HG03064 (cell line): ENCODE measurements at regions not wholly inside any gene's neighbourhood (a gene's known extent, or its start where the extent isn't known, plus 50 kb on each side); places are given as distances from the start of the nearest gene placed in this dataset.

Experiments
- ATAC-seq: cut with Tn5 transposase; IDR thresholded peaks from one replicate; pipeline ENCODE4 v1.9.1; 2021; ENCODE audit warnings: low read depth; ENCODE audit not compliant: unreplicated experiment

DNA sequence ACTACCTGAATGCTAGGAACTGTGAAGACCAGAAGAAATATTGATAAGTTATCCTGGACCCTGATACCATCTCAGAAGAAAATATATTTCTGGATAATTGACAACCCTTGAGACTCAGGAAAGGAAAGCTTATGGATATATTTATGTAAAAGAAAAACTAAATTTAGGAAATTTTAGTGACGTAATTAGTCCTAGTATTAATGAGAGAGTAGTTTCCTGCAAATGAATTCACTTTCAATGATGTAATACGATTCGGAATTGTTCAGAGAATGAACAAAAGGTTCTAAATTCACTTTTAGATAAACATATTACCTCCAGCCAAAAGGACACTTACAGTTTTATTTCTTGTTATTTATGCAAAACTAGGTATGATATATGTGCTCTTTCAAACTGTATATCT lies 1120.1 kb upstream of the NCAM2 start:
- no peak for ATAC-seq

DNA sequence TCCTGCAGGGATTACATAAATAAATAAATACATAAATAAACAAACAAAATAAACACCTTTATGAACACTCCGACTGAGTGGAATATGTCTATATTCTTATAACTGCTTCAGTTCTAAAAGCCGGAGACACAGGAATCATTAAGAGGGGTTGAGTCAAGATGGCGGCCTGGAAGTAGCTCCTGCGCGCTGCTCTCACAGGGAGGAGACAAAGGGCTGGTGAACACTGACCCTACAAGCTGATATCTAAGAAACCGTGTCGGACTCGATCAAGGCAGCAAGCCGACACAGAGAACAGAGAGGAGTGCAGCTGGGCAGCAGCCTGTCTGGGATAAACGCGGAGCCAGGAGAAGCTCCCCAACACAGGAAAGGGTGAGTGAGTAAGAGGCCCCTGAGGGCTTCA lies 1098.6 kb upstream of the NCAM2 start:
- no peak for ATAC-seq

DNA sequence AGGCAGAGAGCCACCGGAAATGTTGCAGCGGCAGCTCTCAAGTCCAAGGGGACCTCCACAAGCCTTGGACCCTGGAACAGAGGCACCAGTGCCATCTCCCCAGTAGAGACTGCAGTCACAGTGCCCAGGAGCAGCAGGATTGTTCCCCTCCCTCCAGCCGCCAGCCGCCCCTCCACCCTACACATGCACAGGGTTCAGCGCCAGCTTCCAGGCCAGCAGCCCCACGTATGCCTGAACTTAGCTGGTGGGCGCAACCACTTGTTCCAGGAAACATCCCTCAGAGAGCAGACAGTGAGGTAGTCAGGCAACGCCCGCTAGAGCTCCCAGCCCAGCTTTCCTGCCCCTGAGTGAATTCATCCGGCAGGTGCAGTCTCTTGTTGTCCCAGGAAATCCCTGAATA lies 1098.1 kb upstream of the NCAM2 start:
- ATAC-seq: no peak

DNA sequence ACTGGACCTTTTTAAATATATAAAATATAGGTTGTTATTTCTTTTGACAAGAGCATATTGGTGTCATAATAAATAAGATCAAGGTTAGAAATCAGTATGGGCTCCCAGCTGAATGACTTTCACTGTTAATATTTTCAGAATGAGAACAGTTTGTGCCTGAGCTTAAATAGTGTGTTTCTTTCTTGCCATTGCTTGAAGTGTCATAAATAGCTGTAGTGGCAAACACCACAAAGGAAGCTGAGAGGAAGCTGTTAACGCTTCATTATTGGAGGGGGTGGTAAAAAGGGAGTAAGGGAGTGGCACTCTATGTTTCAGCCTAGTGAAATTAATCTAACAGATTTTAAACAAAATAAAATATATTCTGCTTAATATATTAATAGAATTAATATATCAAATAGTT lies 1089.8 kb upstream of the NCAM2 start:
- ATAC-seq: no peak

DNA sequence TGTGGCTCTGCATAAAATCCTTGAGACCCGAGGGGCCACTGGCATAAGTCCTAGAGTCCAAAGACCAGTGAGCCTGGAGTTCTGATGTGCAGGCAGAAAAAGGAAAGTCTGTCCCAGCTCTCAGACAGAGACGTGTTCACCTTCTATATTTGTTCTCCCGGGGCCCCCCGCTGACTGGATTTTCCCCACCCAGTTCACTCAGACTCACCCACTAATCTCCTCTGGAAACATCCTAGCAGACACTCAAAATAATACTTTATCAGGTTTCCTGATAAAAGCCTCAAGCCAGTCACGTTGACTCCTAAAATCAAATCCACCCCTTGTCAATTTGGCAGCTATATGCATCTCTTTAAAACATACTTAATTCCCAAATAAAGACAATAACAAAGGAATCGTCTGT lies 1084.2 kb upstream of the NCAM2 start:
- no peak for ATAC-seq

DNA sequence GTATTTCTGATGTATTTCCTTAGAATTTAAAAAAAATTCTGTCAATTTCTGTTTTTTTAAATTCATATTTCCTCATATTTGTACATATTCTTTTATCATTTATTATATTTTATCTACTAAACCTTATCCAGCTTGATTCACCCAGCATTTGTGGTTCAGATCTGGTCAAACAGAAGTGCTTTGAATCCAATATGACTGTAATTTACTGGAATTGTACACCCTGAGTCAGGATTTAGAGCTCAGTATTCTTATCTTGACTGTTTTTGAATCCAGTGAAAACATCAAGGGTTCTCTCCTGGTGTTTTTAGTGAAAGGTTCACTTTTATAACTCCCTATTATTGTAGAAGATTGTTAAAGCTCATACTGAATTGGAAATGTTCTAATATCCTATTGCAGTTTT lies 1077.0 kb upstream of the NCAM2 start:
- no peak for ATAC-seq

DNA sequence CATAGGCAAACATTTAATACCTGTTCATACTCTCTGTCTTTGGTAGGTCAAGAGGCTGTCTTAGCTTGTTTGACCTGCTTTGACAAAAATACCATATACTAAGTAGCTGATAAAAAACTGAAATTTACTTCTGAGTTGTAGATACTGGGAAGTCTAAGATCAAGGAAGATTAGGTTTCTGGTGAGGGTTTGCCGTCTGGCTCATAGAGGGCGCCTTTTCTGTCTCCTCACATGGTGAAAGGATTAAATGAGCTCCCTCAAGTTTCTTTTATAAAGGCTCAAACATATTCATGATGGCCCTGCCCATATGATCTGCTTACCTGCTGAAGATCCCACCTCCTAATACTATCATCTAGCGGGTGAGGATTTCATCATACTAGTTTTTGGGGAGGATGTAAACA lies 1076.1 kb upstream of the NCAM2 start:
- ATAC-seq: no peak

DNA sequence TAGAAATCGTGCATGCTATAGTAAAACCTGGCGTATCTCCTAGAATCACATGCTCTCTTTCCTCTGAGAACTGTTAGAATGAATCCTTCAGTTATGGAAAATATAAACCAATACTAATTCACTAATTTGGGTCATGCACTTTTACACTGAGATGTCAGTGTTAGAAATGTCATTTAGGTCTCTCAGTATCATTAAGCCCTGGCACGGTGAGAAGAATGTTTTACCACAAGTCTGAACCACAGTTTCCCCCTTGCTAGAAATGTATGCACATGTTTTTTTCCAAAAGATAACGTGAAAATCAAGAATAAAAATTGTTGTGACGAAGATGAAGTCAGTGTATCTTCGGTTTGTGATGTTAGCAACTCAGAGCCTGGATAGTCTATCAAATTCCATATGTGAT lies 1062.7 kb upstream of the NCAM2 start:
- ATAC-seq: no peak

DNA sequence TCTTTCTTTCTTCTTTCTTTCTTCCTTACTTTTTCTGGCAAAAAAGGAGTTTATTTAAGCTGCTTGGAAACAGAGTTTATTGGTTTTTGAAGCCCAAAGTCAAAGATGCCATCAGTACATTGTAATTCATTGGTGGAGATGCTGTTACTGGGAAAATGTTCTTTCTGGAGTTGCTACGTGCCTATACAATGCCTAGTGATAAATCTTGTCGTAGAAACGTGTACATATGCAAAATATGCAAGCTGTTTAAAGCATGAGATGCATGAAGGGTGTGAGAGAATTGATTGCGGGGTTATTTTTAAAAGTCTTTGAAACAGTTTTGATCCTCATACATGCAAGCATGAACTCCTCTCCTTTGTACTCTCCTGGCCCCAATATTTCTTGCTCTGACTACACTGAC lies 1060.6 kb upstream of the NCAM2 start:
- no peak for ATAC-seq

DNA sequence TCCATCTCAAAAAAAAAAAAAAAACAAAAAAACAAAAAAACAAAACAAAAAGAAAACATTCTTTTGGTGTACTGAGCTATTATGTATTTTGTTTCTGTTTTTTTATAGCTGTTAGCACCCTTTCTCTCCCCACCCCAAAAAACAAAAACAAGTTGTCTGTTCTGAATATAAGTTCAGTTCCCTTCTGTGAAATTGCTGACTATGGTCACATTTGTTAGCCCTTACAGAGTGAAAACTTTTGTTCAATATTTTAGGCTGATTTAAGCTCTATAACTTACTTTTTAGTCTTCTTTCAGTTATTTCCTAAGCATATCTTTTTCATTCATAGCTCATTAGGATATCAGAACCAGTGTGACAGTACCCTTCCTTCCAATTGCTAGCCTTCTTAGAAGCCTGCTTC lies 1056.6 kb upstream of the NCAM2 start:
- no peak for ATAC-seq

DNA sequence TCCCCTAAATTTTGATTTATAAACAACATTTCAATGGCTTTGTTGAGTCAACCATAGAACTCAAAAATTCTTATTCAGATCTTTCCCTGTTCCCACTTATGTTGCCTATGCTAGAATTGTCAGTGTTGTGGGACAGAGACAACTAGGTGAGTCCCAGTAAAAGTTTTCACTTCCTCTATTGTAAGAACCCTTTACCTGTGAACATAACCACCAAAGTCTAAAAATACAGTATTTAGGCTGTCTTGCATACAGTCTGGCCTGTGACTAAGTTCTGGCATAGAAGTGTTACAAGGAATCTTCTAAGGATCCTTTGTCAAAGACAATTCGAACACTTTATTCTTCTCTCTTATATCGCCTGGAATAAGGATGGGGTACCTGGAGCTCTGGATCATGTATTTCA lies 1047.9 kb upstream of the NCAM2 start:
- no peak for ATAC-seq

DNA sequence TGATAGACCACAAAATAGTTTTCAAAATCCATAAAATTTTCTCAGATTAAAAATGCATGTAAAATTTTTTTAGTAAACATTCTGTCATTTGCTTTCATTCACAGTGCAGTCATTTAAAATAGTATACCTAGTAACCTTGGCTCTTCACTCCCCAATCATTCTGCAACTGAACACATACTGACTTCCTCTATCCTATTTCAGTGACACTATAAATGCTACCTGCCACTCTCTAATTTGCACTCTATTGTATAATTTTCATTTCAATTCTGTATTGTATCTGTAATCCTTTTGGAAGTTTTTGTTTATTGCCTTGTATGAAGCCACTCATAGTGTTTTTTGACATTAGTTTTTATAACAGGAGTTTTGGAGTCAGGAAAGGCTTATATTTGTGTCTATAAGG lies 1029.1 kb upstream of the NCAM2 start:
- ATAC-seq: no peak

DNA sequence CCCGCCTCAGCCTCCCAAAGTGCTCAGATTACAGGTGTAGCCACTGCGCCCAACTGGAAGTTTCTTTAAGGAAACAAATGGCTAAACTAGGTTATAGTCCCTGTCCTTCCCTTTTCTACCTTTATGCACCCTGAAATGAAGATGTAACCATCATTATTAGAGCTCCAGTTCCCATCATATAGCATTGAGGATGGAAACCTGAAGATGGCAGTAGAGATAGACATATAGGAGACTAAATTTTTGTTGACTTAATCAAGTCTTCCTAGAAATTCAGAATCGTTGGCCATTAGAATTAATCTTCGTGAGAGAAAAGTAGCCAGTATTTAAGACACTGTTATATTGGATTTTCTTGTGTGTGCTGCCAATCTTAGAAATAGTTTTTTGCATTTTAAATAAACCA lies 1016.3 kb upstream of the NCAM2 start:
- ATAC-seq: no peak

DNA sequence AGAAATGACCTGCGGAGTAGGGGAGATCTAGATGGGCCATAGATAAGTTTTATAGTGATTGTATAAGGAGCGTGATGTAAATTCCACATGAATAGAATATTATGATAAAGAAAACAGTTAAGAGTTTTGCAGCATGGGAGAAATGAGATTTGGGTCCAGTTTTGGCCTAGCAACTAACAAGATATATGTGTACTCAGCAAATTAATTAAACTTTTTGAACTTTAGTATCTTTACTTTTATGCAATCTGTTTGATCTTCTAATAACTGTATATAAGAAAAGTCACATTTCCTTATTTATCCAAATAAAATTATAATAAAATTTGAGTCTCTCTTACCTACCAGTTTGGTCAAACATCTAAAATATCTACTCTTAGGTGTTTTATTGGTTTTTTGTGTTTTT lies 1011.8 kb upstream of the NCAM2 start:
- no peak for ATAC-seq

DNA sequence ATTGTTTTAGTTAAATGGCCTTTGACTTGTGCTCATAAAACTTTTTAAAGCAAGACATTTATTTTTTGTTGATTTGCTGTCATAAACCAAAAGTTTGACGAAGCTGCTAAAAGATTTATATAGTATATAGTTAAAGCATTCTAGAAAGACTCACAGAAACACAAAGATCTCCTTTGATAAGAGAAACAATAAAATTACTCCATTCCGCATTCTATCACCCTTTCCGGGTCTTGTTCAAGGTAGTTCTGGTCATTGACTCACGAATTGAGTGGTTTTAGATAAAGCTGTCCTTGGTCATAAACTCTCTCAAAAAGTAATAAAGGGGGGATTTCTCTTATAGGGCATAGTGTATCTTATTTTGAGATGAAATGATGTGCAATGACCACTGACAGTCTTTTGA lies 1010.5 kb upstream of the NCAM2 start:
- ATAC-seq: no peak

DNA sequence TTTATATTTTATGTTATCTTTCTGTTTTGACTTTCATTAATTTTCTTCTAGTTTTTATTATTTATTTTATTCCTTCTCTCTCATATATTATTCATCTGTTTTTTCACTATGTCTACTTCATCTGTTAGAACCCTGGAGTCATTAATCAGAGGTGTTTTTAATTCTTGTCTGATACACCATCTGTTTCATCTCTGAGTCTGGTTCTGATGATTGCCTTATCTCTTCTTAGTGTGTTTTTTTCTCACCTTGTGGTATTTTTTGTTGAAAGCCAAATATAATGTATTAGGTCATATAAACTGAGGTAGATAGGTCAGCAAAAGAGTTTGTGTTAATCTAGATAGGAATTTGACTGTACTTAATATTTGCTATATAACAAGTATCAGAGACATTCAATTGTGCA lies 1005.7 kb upstream of the NCAM2 start:
- no peak for ATAC-seq

DNA sequence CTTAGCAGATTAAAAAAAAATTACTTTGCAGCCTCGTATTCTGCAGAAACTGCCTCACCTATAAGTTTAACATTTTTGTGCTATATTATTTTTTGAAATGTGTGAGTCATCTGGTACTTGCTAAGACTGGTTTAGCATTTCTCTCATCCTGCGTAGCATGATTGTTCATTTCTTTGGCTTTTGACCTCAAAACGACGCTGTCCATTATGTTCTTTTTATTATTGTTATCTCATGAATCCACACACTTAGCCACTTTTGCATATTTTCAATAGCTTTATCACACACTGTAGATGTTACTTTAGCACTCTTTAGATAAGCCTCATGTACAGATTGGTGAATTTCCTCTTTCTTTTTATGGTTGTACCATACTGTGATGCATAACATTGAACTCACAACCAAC lies 1004.9 kb upstream of the NCAM2 start:
- no peak for ATAC-seq

DNA sequence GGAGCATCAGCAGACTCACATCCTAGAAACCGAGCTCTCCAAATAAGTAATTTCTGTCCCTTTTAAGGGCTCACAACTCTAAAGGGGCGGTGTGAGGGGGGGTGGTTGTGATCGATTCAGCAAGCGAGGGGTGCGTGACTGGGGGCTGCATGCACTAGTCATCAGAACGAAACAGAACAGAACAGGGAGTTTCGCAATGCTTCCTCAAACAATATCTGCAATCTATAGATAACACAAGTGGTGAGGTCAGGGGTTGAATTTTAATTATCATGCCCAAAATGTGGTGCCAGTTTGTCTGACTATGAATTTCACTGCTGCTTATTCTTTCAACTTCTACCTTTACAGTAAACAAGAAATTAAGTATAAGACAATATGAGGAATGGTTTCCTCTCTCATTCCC lies 1003.0 kb upstream of the NCAM2 start:
- no peak for ATAC-seq

DNA sequence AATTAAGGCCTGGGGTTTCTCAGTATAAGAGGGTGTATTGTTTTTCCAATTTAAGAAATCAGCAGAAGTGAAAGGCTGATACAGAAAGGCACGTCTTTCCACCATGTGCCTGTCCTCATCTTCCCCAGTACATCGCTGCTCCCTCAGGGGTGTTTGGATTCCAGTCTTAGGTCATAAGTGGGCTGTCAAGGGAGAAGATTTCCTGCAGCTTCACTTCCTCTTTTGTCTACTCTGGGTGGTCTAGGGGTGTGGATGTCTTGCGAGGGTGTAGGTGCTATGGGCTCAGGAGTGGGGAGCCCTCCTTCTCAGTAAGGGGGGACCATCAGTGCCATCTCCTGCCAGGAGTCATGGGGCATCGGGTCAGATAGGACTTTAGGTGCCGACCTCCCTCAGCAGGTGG lies 999.8 kb upstream of the NCAM2 start:
- no peak for ATAC-seq

DNA sequence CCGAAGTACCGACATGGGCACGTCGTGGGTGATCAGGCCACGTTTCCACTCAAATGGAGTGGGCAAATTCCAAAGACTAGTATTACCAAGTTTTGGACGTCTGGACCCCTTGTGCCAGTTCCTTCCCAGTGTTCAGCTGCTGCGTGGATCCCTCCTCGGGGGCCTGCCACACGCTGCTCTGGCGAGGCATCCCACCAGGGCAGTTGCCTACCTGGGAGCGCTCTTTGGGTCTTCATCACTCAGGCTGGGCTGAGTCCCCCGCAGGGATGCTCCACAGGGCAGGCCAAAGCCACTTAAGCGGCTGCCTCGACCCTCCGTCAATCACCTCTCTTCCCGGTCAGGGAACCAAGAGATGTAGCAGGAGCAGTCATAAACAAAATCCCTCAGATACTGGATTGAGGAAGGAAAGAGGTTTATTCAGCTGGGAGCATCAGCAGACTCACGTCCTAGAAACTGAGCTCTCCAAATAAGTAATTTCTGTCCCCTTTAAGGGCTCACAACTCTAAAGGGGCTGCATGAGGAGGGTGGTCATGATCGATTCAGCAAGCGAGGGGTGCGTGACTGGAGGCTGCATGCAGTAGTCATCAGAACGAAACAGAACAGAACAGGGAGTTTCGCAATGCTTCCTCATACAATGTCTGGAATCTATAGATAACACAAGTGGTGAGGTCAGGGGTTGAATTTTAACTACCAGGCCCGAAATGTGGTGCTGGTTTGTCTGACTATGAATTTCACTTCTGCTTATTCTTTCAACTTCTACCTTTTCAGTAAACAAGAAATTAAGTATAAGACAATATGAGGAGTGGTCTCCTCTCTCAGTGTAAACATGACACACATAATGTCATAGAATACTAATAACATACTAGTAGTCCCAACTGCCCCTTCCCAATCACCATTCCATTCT lies 998.6 kb upstream of the NCAM2 start:
- ATAC-seq: no peak

DNA sequence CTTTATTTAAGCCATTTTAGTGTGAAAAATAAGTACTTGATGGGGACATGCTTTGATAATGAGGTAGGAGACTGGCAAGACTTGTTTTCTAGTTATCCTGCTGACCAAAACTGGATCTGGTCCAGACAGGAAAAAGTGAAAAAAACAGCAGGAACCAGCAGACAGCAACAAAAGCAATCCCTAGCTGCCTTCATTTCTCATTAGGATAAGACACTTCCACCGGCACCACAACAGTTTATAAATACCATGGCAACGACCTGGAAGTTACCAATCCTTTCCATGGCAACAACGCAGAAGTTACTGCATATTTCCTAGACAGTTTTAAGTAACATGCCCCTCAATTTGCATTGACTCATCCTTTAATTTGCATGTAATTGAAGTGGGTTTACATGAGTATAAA lies 993.8 kb upstream of the NCAM2 start:
- no peak for ATAC-seq

DNA sequence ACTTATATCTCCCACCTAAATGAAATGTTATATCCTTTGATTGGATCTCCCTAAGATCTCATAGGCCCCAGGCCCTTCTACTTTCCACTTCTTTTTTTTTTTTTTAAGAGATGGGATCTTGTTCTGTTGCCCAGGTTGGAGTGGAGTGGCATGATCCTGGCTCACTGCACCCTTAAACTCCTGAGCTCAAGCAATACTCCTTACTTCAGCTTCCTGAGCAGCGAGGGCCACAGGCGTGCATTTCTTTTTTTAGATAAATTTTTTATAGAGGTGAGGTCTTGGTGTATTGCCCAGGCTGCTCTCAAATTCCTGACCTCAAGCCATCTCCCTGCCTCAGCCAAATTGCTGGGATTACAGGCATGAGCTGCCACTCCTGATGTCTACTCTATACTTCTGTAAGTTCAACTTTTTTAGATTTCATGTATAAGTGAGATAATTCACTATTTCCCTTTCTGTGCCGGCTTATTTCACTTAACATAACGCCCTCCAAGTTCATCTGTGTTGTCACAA lies 987.5 kb upstream of the NCAM2 start:
- ATAC-seq: no peak

DNA sequence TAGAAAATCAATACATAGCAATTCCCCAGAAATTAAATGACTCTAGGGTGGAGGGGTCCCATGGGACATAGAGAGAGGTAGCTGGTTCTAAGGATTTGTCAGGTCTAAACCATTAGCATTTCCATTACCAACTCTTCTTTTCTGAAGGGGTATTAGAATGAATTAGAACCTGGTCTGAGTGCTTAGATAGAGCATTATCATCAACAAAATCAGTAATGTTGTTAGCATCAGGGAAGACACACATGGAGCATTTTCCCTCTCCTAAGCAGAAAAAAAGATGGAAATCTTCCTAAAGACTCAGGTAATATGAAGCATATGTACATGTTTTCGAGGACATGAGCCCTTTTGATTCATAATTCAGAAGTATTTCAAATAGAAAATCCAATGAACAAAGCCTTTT lies 984.4 kb upstream of the NCAM2 start:
- ATAC-seq: no peak
